Fibroblast of lung (primary cell): ENCODE measurements at regions not wholly inside any gene's neighbourhood (a gene's known extent, or its start where the extent isn't known, plus 50 kb on each side); places are given as distances from the start of the nearest gene placed in this dataset.

Source experiments
- DNase-seq, 2 donors: peaks; one replicate each; pipeline versions ENCODE4 v3.0.0 to v3.0.0-alpha.2; 2010; ENCODE audit warnings: low read depth in 2 of 2
- H2AFZ ChIP-seq: 2 replicates; pipeline ENCODE4 v1.5.1; 2012; ENCODE audit warnings: low read length, control low read depth, inconsistent platforms
- H3K27ac ChIP-seq: 2 replicates; pipeline ENCODE4 v1.5.1; 2011; ENCODE audit warnings: low read length, control low read depth; ENCODE audit not compliant: insufficient read depth
- H3K27me3 ChIP-seq: 2 replicates; pipeline ENCODE4 v1.5.1; 2011; ENCODE audit warnings: mild to moderate bottlenecking, low read length; ENCODE audit not compliant: control insufficient read depth, insufficient read depth
- H3K36me3 ChIP-seq: 2 replicates; pipeline ENCODE4 v1.5.1; 2011; ENCODE audit warnings: low read length; ENCODE audit not compliant: control insufficient read depth, insufficient read depth
- H3K4me1 ChIP-seq: 2 replicates; pipeline ENCODE4 v1.5.1; 2011; ENCODE audit warnings: low read length; ENCODE audit not compliant: control insufficient read depth, insufficient read depth; ENCODE audit errors: extremely low read depth
- H3K4me2 ChIP-seq: 2 replicates; pipeline ENCODE4 v1.5.1; 2011; ENCODE audit warnings: low read length, control low read depth; ENCODE audit not compliant: insufficient read depth; ENCODE audit errors: extremely low read depth
- H3K4me3 ChIP-seq, 4 experiments: fragments of 200-600 bp in 1 of 4; sonication (generic) in 1 of 4; replicated peaks in 1 of 4; 2 replicates each; pipeline ENCODE4 v1.5.1; 2011 to 2016; ENCODE audit warnings: low read length in 4 of 4, low read depth in 3 of 4, mild to moderate bottlenecking in 3 of 4, control low read depth in 2 of 4, inconsistent platforms in 1 of 4, mixed read lengths in 1 of 4; ENCODE audit not compliant: insufficient read depth in 1 of 4; ENCODE audit errors: control extremely low read depth in 1 of 4
- H3K79me2 ChIP-seq: 2 replicates; pipeline ENCODE4 v1.5.1; 2012; ENCODE audit warnings: mild to moderate bottlenecking, low read length, inconsistent platforms; ENCODE audit not compliant: control insufficient read depth, insufficient read depth
- H3K9ac ChIP-seq: 2 replicates; pipeline ENCODE4 v1.5.1; 2011; ENCODE audit warnings: mild to moderate bottlenecking, low read length, control low read depth; ENCODE audit not compliant: insufficient read depth
- H3K9me3 ChIP-seq: 2 replicates; pipeline ENCODE4 v1.5.1; 2012; ENCODE audit warnings: low read depth, low read length; ENCODE audit not compliant: control insufficient read depth, insufficient read depth
- H4K20me1 ChIP-seq: 2 replicates; pipeline ENCODE4 v1.5.1; 2011; ENCODE audit warnings: low read length; ENCODE audit not compliant: control insufficient read depth, insufficient read depth; ENCODE audit errors: extremely low read depth
- EZH2 ChIP-seq: IDR thresholded peaks from 2 replicates; pipeline ENCODE4 v1.5.1; 2012; ENCODE audit warnings: low read length, control low read depth, mild to moderate bottlenecking; ENCODE audit errors: missing control alignments
- TF ChIP-seq, protein P1 (sequence below), 2 donors: IDR thresholded peaks in 1 of 2; conservative IDR thresholded peaks in 1 of 2; 1 replicate in 1 of 2; 2 replicates in 1 of 2; pipeline ENCODE4 v1.5.1; 2011 to 2012; ENCODE audit warnings: low read length in 2 of 2, control low read depth in 1 of 2, inconsistent platforms in 1 of 2, low read depth in 1 of 2, mild to moderate bottlenecking in 1 of 2

DNA sequence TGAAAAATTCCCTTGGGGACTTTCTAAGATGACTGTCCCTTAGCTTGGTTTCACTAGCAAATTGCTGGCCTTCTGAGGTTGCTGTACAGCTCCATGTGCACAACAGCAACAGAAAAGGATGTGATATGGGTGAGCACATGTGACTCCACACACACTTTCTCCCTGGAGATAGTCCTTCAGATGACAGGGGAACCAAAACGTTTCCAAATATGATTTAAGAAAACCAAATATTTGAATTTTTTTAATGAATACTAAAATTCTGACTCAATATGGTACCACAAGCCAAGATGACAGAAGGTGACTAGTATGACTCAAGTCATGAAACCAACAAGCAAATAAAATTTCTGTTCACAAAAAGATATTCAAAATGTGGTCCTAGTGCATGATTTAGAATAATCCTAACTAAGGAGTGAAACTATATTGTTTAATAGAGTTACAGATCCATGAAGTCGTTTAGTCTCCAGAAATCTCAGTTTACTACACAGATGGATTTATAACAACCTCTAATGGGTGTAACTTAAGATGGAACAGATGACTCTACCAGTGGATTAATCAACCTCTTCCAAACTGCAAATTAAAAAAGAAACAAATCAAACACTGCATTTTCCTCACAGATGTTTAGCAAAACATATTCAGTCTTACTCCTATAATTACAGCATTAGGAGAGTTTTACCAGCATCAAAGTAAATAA is 144.8 kb upstream of the PIK3R1 start:
- Histone ChIP-seq H3K36me3 (no peaks in the 10 kb centered on the region), H3K9me3 (no peaks in the 10 kb centered on the region), H2AFZ (no peak overlapping the region), H3K4me1 (no peaks in the 10 kb centered on the region), H3K4me2 (peak overlapping the region; percentile 26), H4K20me1 (no peaks in the 10 kb centered on the region), H3K27me3 (no peaks in the 10 kb centered on the region), H3K79me2 (no peaks in the 10 kb centered on the region), H3K4me3 (no peak overlapping the region), H3K27ac (peak overlapping the region; percentile 35), H3K9ac (no peak overlapping the region)
- TF ChIP-seq EZH2: no peak
- TF ChIP-seq, protein P1, sequence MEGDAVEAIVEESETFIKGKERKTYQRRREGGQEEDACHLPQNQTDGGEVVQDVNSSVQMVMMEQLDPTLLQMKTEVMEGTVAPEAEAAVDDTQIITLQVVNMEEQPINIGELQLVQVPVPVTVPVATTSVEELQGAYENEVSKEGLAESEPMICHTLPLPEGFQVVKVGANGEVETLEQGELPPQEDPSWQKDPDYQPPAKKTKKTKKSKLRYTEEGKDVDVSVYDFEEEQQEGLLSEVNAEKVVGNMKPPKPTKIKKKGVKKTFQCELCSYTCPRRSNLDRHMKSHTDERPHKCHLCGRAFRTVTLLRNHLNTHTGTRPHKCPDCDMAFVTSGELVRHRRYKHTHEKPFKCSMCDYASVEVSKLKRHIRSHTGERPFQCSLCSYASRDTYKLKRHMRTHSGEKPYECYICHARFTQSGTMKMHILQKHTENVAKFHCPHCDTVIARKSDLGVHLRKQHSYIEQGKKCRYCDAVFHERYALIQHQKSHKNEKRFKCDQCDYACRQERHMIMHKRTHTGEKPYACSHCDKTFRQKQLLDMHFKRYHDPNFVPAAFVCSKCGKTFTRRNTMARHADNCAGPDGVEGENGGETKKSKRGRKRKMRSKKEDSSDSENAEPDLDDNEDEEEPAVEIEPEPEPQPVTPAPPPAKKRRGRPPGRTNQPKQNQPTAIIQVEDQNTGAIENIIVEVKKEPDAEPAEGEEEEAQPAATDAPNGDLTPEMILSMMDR (conservative IDR thresholded peaks at IDR 0.05 in 1 of 2, IDR thresholded peaks at IDR 0.05 in 1 of 2; ENCODE audit: low read depth in 1 of 2, low read length in 2 of 2): no peak
- no peak for DNase-seq

DNA sequence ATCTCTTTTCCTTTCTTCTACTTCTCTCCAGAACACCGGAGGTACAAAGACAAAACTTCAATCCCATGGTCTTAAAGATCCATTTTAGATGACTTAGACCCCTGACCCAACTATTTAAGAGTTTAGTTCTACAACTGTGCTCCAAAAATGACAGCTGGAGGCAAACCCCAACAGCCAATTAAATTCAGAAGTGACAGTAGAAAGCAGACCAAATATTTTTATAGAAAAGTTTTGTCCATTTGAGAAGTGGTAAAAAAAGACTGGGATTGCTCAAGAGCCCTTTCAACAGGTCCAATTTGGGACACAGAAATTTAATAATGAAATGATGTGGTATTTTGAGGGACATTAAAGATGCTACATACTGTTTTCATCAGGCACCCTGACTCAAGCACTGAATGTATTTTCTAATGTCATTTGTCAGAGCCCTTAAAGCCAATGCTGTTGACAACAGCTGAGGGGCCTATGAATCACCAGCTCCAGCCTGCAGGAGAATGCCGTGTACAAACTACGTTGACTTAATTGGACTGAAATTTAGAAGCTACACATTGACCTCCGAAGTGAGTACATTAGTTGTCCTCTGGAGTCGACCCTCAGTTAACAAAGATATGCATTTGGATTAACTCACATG is 147.5 kb upstream of the PIK3R1 start:
- Histone ChIP-seq H3K4me3 (no peak overlapping the region), H3K36me3 (no peaks in the 10 kb centered on the region), H3K9me3 (no peaks in the 10 kb centered on the region), H3K79me2 (no peaks in the 10 kb centered on the region), H2AFZ (no peak overlapping the region), H3K9ac (no peak overlapping the region), H3K27ac (no peak overlapping the region), H3K4me2 (no peak overlapping the region), H3K4me1 (no peaks in the 10 kb centered on the region), H4K20me1 (no peaks in the 10 kb centered on the region), H3K27me3 (no peaks in the 10 kb centered on the region)
- TF ChIP-seq EZH2: no peak
- TF ChIP-seq, protein P1 (conservative IDR thresholded peaks at IDR 0.05 in 1 of 2, IDR thresholded peaks at IDR 0.05 in 1 of 2; ENCODE audit: low read depth in 1 of 2, low read length in 2 of 2): no peak
- peak; percentile 24 to 28 for DNase-seq

DNA sequence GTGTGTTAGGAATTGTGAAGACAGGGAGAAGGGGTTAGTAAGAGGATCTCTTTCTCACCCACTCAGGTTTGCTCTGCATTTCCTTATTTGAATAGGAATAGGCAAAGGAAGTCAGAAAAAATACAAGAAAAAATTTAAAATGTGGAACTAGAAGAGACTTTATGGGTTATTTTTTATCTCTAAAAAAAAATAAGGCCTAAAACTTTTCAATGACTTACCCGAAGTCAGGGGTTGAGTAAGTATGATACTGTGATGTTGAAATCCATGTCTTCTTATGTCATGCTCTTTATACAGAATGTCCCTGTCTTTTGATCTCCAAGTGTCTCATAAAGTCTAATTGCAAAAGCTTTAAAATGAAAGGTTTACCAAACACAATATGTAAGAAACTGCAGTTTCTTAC is 148.3 kb upstream of the PIK3R1 start:
- DNase-seq: peak in 1 of 2 donors; percentile 30
- Histone ChIP-seq H3K79me2 (no peaks in the 10 kb centered on the region), H3K4me2 (no peak overlapping the region), H3K27ac (no peak overlapping the region), H3K27me3 (no peaks in the 10 kb centered on the region), H3K9me3 (no peaks in the 10 kb centered on the region), H3K4me3 (no peak overlapping the region), H3K9ac (no peak overlapping the region), H3K36me3 (no peaks in the 10 kb centered on the region), H2AFZ (no peak overlapping the region), H3K4me1 (no peaks in the 10 kb centered on the region), H4K20me1 (no peaks in the 10 kb centered on the region)
- TF ChIP-seq, protein P1 (conservative IDR thresholded peaks at IDR 0.05 in 1 of 2, IDR thresholded peaks at IDR 0.05 in 1 of 2; ENCODE audit: low read depth in 1 of 2, low read length in 2 of 2): no peak
- TF ChIP-seq EZH2: no peak
